Activated naive CD8-positive, alpha-beta T cell (primary cell): ENCODE measurements at regions not wholly inside any gene's neighbourhood (a gene's known extent, or its start where the extent isn't known, plus 50 kb on each side); places are given as distances from the start of the nearest gene placed in this dataset.
"Not testable (repeated sequence)": the region's sequence is repeated elsewhere in the genome, so short reads cannot be mapped to it uniquely, and the experiment has no call there.

Experiments
- H3K27ac Mint-ChIP-seq: one replicate; pipeline ENCODE4 v1.8.0; 2021; ENCODE audit warnings: mixed read lengths
- H3K27me3 Mint-ChIP-seq: one replicate; pipeline ENCODE4 v1.8.0; 2021; ENCODE audit warnings: mixed read lengths
- H3K36me3 Mint-ChIP-seq: one replicate; pipeline ENCODE4 v1.8.0; 2021; ENCODE audit warnings: mixed read lengths
- H3K4me1 Mint-ChIP-seq: one replicate; pipeline ENCODE4 v1.8.0; 2021; ENCODE audit warnings: low read depth, mixed read lengths
- H3K4me3 Mint-ChIP-seq: one replicate; pipeline ENCODE4 v1.8.0; 2021; ENCODE audit warnings: mild to moderate bottlenecking, mixed read lengths
- H3K9me3 Mint-ChIP-seq: one replicate; pipeline ENCODE4 v1.8.0; 2021; ENCODE audit warnings: low read depth, mixed read lengths

DNA sequence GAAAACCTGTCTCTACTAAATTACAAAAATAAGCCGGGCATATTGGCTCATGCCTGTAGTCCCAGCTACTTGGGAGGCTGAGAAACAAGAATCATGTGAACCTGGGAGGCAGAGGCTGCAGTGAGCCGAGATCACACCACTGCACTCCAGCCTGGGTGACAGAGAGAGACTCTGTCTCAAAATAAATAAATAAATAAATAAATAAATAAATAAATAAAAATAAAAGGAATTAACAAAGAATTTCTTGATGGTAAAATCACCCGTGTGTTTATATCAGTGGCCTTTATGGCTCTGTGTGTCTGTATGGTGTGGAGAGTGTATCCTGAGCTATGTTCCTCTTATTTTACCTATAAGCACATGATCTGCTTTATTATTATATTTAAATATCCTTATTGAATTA is 520.5 kb upstream of the PFKP start:
- not testable (repeated sequence) for H3K4me3 Mint-ChIP-seq, H3K27ac Mint-ChIP-seq, H3K4me1 Mint-ChIP-seq, H3K27me3 Mint-ChIP-seq, H3K9me3 Mint-ChIP-seq, H3K36me3 Mint-ChIP-seq

DNA sequence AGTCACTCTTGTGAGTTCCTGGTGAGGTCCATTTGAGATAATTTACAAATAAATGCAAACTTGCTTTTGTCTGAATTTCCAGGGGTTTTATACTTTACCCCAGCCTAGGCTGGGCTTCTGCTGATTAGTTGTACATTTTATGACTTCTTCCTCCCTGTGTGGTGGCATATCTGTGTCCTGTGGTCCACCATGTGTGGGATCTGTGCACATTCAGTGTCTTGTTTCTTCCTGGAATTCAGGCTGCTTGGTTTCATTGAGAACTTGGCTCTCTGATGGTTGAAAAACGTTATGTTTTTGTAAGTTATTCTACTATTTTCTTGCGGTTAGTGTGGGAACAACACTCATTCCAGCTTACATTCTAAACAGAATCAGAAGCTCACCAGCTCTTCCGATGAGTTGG is 523.4 kb upstream of the PFKP start:
- H3K27me3 Mint-ChIP-seq, result no peaks in the 10 kb centered on the region
- H3K4me1 Mint-ChIP-seq, result peaks cover 15% of the 10 kb centered on the region
- H3K4me3 Mint-ChIP-seq, result no peak overlapping the region
- H3K36me3 Mint-ChIP-seq, result no peaks in the 10 kb centered on the region
- H3K9me3 Mint-ChIP-seq, result no peaks in the 10 kb centered on the region
- H3K27ac Mint-ChIP-seq, result no peak overlapping the region

DNA sequence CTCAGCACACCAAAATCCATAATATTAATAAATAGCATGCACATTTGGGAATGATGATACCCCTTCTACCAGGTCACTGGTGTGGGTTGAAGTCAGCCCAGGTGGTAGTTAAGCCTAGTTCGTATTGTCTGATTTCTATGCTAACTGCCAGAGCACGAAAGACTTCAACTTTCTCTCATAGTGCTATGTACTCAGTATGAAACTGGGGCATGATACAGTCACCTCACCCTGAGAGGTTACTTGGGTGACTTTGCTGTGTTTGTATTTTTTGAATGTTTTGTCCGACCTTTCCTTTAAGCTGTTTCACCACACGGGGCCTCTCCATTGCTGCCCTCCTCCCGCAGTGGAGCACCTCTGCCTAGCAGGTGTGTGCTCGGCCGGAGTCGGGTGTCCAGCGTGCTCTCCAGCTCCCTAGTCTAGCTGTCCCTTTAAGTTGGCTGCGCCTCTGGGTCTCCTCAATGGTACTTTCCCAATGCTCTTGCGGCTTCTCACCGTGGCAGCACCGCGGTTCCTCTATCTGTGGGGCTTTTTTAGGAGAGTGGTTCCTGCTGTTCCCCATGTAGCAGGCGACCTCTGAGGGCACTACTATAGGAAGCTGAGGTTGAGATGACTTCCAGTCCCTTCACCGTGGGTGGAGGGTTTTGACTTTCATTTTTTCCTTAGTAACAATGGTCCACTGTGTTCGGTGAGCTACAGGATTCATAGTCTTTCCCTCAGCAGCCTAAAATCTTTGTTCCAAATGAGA is 524.0 kb upstream of the PFKP start:
- no peak overlapping the region for H3K4me3 Mint-ChIP-seq
- no peaks in the 10 kb centered on the region for H3K9me3 Mint-ChIP-seq
- no peaks in the 10 kb centered on the region for H3K27me3 Mint-ChIP-seq
- peaks cover 15% of the 10 kb centered on the region for H3K4me1 Mint-ChIP-seq
- no peak overlapping the region for H3K27ac Mint-ChIP-seq
- no peaks in the 10 kb centered on the region for H3K36me3 Mint-ChIP-seq

DNA sequence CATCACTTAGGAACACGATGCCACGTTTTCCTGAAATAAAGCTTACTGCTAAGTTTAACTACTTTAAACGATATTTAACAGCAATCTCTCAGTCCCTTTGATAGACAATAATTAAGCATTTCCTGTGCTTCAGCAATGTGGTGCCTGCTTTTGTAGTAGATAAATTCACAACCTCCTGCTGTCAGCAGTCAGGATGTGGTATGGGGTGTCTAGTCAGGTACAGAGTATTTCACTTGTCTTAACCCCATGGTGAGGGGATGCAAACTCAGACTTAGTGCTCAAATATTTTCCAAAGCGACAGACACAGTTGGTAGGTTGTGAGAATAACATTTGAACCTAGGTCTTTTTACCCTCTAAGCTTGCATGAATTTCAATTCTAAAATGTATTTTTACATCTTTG is 526.2 kb upstream of the PFKP start:
- Mint-ChIP-seq H3K27me3 (no peaks in the 10 kb centered on the region), H3K27ac (no peak overlapping the region), H3K4me3 (no peak overlapping the region), H3K9me3 (no peaks in the 10 kb centered on the region), H3K4me1 (peaks cover 15% of the 10 kb centered on the region), H3K36me3 (no peaks in the 10 kb centered on the region)

DNA sequence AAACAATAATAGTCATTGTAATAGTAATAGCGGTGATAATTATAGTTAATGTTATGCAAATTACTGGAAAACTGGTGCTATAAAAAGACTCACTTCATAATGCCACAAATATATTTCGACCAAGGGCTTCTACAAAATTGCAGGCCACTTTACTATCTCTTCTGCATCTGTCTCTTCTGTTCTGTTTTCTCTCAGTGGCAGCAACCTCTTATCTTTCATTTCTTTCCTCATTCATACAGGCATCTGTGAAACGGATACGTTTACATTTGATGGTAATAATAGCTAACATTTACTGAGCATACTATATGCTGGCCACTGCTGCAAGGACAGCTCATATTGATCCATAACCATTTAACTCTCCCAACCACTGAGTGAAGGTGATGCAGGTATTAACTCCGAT is 537.4 kb upstream of the PFKP start:
- Mint-ChIP-seq H3K27me3 (peaks cover 2% of the 10 kb centered on the region), H3K9me3 (no peaks in the 10 kb centered on the region)

DNA sequence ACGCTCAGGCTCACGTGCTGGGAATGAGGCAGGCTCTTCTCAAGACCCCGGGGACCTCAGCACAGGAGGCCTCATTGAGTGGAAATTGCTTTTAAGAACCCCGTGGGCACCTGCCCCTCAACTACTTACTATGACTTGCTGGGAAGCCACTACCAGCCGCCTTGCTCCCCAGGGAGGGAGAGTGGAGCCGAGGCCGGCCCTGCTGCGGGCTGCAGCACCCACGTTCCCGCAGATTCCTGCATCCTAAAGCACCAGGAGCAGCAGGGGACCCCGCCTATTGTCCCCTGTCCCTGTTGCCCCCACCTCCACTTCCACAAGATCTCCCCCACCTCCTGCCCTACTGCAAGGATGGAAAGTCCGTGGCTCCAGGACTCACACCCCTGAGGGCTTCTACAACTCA is 541.6 kb upstream of the PFKP start:
- no peaks in the 10 kb centered on the region for H3K9me3 Mint-ChIP-seq
- no peak overlapping the region for H3K27ac Mint-ChIP-seq
- peaks cover 2% of the 10 kb centered on the region for H3K27me3 Mint-ChIP-seq

More for the DNA sequence above, 537.4 kb upstream of the PFKP start:
- Mint-ChIP-seq H3K4me1 (no peaks in the 10 kb centered on the region), H3K4me3 (no peak overlapping the region), H3K27ac (no peak overlapping the region), H3K36me3 (no peaks in the 10 kb centered on the region)

DNA sequence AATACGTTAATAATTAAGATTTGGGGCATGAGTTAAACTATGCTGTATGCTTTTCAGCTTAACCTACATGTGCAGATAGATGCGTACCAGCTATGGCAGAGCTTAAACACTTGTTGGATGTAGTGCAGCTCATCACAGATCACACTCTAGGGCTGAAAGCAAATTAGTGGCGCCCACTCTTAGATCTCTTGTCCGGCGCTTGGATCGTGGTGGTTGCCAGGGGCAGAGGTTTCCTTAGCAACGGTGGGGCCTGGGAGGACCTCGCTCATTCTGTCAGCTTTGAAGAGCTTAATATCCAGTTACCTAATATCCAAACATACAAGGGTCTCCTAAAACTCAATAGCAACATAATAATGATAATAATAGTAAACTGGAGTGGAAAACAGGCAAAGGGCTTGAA is 548.2 kb upstream of the PFKP start:
- H3K36me3 Mint-ChIP-seq, result no peaks in the 10 kb centered on the region
- H3K4me3 Mint-ChIP-seq, result no peak overlapping the region
- no peaks in the 10 kb centered on the region for H3K4me1 Mint-ChIP-seq
- no peak overlapping the region for H3K27ac Mint-ChIP-seq
- H3K9me3 Mint-ChIP-seq, result peaks cover 3% of the 10 kb centered on the region
- peaks cover 3% of the 10 kb centered on the region for H3K27me3 Mint-ChIP-seq

More for the DNA sequence above, 541.6 kb upstream of the PFKP start:
- no peaks in the 10 kb centered on the region for H3K4me1 Mint-ChIP-seq
- no peaks in the 10 kb centered on the region for H3K36me3 Mint-ChIP-seq
- no peak overlapping the region for H3K4me3 Mint-ChIP-seq

DNA sequence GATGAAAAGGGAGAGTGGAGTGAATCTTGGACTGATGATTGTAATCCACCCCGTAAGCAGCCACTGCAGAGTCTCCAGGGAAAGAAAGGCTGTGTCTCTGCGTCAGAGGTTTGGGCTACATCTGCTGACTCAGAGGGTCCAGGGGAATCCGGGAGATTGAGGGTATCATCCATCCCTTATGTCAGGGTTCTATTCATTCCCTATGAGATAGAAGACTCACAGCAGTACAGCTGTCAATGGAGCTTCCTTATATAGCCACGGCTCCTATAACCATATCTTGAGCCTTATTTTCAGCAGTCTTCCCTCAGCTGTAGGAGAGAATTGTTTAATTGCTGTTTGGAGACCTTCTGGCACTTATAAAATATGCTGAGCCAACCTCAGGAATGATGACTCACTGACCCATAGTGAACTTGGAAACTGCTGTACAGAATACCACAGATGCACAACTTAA is 558.2 kb upstream of the PFKP start:
- Mint-ChIP-seq H3K36me3 (no peaks in the 10 kb centered on the region), H3K27ac (no peak overlapping the region), H3K4me3 (no peak overlapping the region), H3K27me3 (peaks cover 4% of the 10 kb centered on the region), H3K4me1 (no peaks in the 10 kb centered on the region), H3K9me3 (no peaks in the 10 kb centered on the region)

DNA sequence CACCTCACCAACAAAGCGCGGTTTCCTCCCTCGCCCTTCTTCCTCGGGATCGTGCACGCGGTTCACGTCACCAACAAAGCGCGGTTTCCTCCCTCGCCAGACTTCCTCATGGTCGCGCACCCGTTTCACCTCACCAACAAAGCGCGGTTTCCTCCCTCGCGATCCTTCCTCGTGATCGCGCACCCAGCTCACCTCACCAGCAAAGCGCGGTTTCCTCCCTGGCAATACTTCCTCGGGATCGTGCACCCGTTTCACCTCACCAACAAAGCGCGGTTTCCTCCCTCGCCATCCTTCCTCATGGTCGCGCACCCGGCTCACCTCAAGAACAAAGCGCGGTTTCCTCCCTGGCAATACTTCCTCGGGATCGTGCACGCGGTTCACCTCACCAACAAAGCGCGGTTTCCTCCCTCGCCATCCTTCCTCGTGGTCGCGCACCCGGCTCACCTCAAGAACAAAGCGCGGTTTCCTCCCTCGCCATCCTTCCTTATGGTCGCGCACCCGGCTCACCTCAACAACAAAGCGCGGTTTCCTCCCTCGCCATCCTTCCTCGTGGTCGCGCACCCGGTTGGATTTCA is 565.9 kb upstream of the PFKP start:
- H3K27ac Mint-ChIP-seq, H3K36me3 Mint-ChIP-seq, H3K4me1 Mint-ChIP-seq, H3K9me3 Mint-ChIP-seq, H3K27me3 Mint-ChIP-seq: not testable (repeated sequence)
- H3K4me3 Mint-ChIP-seq, result peak overlapping the region; percentile 42

DNA sequence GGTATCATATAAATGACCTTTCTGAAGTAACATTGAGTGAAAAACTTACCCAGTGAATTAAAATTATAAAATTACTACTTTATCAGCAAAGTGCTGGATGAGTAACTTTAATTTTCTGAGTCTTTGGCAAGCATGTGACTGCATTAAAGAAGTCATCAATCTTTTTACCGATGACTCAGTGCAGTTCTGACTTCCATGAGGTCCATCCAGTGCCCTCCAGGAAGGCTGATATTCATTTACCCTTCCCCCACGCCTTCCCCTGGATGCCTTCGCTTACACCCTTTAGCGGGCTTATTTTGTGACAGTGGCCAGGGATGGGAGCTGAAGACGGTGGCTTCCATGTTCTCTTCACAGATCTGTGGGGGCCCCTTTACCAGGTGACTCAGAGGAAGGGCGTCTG is 572.9 kb upstream of the PFKP start:
- no peaks in the 10 kb centered on the region for H3K4me1 Mint-ChIP-seq
- peaks cover 3% of the 10 kb centered on the region for H3K9me3 Mint-ChIP-seq
- H3K27me3 Mint-ChIP-seq, result peaks cover 6% of the 10 kb centered on the region
- H3K36me3 Mint-ChIP-seq, result no peaks in the 10 kb centered on the region
- H3K4me3 Mint-ChIP-seq, result no peak overlapping the region
- H3K27ac Mint-ChIP-seq, result no peak overlapping the region

DNA sequence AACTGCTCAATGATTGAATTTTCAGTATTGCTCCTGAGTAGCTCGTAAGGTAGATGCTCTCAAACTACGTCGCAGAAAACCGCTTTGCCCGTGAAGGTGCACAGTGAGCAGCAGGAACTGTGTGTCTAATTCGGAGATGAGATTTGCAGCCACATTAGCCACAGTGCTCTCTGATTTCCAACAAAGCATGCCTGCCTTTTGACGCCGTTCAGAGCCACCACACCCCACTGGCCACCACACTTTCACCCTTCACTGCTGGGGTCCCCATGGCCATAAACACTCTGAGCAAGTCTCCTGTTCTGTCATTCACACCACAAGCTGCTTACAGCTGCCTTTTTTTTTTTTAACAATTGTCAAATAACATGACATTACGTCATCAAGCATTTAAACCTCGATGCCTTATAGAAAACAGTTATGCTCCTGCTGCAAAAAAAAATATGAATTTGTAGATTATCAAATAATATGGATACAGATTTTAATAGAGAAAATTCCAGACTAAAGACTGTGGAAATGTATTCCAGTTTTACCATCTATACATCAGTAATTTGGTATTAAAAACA is 578.8 kb upstream of the PFKP start:
- no peaks in the 10 kb centered on the region for H3K36me3 Mint-ChIP-seq
- H3K27ac Mint-ChIP-seq, result no peak overlapping the region
- H3K4me3 Mint-ChIP-seq, result no peak overlapping the region
- no peaks in the 10 kb centered on the region for H3K27me3 Mint-ChIP-seq
- no peaks in the 10 kb centered on the region for H3K4me1 Mint-ChIP-seq
- H3K9me3 Mint-ChIP-seq, result peaks cover 3% of the 10 kb centered on the region

DNA sequence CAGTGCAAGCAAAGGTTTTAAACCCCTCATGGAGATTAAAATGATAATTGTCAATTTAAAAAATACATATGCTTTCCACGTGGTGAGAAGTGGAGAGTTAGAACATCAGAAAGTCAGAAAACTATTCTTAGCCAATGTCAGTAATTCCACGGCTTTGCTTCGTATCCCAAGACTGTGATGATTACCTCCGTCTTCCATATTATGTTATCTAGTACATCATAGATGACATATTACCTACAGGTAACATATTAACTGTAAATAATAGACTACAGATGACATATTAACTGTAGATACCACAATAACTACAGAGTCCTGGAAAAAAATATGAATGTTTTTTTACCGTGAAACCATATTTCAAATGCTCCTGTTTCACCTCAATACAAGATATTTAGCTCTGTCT is 579.4 kb upstream of the PFKP start:
- Mint-ChIP-seq H3K9me3 (peaks cover 1% of the 10 kb centered on the region), H3K27ac (no peak overlapping the region), H3K27me3 (no peaks in the 10 kb centered on the region), H3K36me3 (no peaks in the 10 kb centered on the region), H3K4me1 (no peaks in the 10 kb centered on the region), H3K4me3 (no peak overlapping the region)

DNA sequence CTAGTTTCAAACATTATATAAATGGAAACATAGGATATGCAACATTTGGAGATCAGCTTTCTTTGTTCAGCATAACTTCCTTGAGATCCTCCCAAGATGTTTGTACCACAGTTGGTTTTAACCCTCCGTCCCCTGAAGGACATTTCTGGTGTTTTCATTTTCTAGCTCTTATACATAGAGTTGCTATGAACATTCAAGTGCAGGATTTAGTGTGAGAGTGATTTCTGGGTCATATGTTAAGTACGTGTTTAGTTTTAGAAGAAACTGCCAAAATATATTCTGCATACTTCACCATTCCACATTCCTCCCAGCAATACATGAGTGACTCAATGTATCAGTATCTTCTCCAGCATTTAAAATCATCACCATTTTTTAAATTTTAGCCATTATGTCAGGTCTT is 588.7 kb upstream of the PFKP start:
- H3K27me3 Mint-ChIP-seq, result peaks cover 3% of the 10 kb centered on the region
- H3K36me3 Mint-ChIP-seq, result no peaks in the 10 kb centered on the region
- H3K4me1 Mint-ChIP-seq, result no peaks in the 10 kb centered on the region
- H3K9me3 Mint-ChIP-seq, result peaks cover 12% of the 10 kb centered on the region
- no peak overlapping the region for H3K27ac Mint-ChIP-seq
- H3K4me3 Mint-ChIP-seq, result no peak overlapping the region

DNA sequence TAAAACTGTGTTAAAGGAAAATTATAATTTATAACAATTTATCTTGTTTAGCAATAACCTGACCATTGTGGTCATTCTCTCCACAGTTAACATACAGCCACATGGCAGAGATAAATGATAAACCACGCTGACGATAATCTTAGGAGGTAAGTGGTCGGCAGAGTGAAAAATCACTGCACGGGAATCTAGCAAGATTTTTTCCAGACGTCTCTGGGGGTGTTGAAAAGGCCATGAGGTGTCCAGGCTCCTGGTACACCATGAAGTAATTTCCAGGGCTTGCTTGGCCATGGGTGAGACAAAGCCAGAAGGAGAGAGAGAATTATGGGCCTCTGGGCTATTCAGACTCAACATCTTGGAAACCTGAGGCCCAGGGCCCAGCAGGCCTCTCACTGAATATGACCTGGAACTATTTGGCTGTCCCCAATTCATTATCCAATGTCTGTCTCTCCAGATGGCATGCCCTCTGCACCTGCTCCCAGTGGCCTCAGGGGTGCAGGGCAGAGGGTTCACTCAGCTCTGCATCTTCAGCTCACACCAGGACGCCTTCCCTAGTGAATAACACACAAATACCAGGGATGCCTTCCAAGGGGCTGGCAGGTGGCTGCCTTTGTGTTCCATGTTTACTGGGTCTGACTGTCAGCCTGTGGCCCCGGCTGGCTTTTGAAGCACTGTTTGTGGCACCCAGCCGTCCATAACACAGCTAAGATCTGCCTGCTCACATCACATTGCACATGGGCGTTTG is 590.4 kb upstream of the PFKP start:
- Mint-ChIP-seq H3K4me1 (no peaks in the 10 kb centered on the region), H3K27me3 (peaks cover 3% of the 10 kb centered on the region), H3K36me3 (no peaks in the 10 kb centered on the region), H3K27ac (no peak overlapping the region), H3K9me3 (peaks cover 17% of the 10 kb centered on the region), H3K4me3 (no peak overlapping the region)

DNA sequence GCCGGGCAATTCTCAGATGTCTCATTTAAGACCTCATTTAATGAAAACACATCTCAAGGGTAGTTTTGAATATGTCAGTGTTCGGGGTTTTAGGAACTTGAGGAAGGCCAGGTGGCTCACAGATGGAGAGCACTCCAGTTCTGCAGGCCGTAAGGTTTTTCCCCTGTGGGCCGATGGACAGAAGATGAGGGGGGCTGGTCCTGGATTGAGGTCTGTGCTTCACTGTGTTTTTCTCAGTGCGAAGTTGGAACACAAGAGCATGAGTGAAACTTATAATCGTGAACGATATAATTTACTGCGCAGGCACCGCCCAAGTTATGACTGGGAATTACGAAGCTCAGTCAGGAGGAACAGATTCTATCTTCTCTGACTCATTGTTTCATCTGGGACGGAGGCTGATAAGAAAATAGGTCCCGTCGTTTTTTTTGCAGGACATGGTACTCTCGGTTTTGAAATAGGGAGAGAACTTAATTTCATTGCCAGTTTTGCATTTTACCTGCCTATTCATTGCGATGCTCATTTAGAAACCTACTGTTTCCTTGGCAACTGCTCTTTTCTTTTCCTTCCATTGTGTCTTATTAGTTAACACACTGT is 591.0 kb upstream of the PFKP start:
- peaks cover 14% of the 10 kb centered on the region for H3K9me3 Mint-ChIP-seq
- no peaks in the 10 kb centered on the region for H3K4me1 Mint-ChIP-seq
- H3K27ac Mint-ChIP-seq, result no peak overlapping the region
- H3K36me3 Mint-ChIP-seq, result no peaks in the 10 kb centered on the region
- H3K27me3 Mint-ChIP-seq, result peaks cover 3% of the 10 kb centered on the region
- H3K4me3 Mint-ChIP-seq, result no peak overlapping the region
